ENCODE measurements at regions not wholly inside any gene's neighbourhood (a gene's known extent, or its start where the extent isn't known, plus 50 kb on each side); places are given as distances from the start of the nearest gene placed in this dataset.

- H3K4me3 ChIP-seq (ENCODE audit: low read length), result no peak overlapping the region
- no peak for DNase-seq (ENCODE audit: low read depth)
- TF ChIP-seq, protein P1, sequence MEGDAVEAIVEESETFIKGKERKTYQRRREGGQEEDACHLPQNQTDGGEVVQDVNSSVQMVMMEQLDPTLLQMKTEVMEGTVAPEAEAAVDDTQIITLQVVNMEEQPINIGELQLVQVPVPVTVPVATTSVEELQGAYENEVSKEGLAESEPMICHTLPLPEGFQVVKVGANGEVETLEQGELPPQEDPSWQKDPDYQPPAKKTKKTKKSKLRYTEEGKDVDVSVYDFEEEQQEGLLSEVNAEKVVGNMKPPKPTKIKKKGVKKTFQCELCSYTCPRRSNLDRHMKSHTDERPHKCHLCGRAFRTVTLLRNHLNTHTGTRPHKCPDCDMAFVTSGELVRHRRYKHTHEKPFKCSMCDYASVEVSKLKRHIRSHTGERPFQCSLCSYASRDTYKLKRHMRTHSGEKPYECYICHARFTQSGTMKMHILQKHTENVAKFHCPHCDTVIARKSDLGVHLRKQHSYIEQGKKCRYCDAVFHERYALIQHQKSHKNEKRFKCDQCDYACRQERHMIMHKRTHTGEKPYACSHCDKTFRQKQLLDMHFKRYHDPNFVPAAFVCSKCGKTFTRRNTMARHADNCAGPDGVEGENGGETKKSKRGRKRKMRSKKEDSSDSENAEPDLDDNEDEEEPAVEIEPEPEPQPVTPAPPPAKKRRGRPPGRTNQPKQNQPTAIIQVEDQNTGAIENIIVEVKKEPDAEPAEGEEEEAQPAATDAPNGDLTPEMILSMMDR (conservative IDR thresholded peaks at IDR 0.05; ENCODE audit: low read depth, low read length), result no peak
Observed at GRCh38 chr7:108997480-108997879, 427.8 kb downstream of the DNAJB9 start.

GRCh38 chr7:109003742-109004141 is 434.1 kb downstream of the DNAJB9 start:
- TF ChIP-seq, protein P1 (conservative IDR thresholded peaks at IDR 0.05; ENCODE audit: low read depth, low read length), result no peak
- H3K4me3 ChIP-seq (ENCODE audit: low read length), result no peak overlapping the region
- DNase-seq (ENCODE audit: low read depth), result peak; percentile 83

- TF ChIP-seq, protein P1 (conservative IDR thresholded peaks at IDR 0.05; ENCODE audit: low read depth, low read length), result no peak
- no peak for DNase-seq (ENCODE audit: low read depth)
Observed at GRCh38 chr7:109009636-109010035, 440.0 kb downstream of the DNAJB9 start.

GRCh38 chr7:109020251-109020650 is 450.6 kb downstream of the DNAJB9 start:
- TF ChIP-seq, protein P1 (conservative IDR thresholded peaks at IDR 0.05; ENCODE audit: low read depth, low read length), result no peak
- DNase-seq (ENCODE audit: low read depth), result no peak
- no peak overlapping the region for H3K4me3 ChIP-seq (ENCODE audit: low read length)

More at GRCh38 chr7:109009636-109010035, 440.0 kb downstream of the DNAJB9 start:
- H3K4me3 ChIP-seq (ENCODE audit: low read length), result no peak overlapping the region

DNA sequence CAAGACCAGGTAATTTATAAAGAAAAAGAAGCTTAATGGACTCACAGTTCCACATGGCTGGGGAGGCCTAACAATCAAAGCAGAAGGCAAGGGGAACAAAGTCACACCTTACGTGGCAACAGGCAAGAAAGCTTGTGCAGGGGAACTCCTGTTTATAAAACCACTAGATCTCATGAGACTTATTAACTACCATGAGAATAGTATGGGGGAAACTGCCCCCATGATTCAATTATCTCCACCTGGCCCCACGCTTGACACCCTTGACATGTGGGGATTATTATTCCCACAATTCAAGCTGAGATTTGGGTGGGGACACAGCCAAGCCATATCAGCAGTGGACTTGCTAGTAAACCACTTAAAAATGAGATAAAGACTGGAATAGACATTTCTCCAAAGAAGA is 451.7 kb downstream of the DNAJB9 start:
- H3K4me3 ChIP-seq (ENCODE audit: low read length), result no peak overlapping the region
- no peak for DNase-seq (ENCODE audit: low read depth)
- TF ChIP-seq, protein P1 (conservative IDR thresholded peaks at IDR 0.05; ENCODE audit: low read depth, low read length), result no peak

- TF ChIP-seq, protein P1 (conservative IDR thresholded peaks at IDR 0.05; ENCODE audit: low read depth, low read length), result no peak
Observed at GRCh38 chr7:109029866-109030265, 460.2 kb downstream of the DNAJB9 start.

DNA sequence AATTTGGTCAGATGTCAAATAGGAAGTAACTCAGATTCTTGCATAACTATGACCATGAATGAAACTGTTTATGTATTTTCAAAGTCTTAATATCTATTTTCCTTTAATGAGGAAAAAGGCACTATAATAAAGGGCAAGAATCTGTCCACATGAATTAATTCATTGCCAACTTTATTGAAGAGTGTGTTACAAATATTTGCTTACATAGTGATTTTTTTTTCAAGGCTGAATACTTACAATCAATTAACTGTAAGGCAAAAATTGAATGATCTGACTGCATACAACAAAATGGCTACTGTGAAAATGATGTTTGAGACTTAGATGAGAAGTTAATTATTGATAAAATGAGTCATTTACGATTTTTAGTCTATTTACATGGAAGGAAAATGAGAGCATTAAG is 475.0 kb downstream of the DNAJB9 start:
- no peak overlapping the region for H3K4me3 ChIP-seq (ENCODE audit: low read length)
- TF ChIP-seq, protein P1 (conservative IDR thresholded peaks at IDR 0.05; ENCODE audit: low read depth, low read length), result no peak
- no peak for DNase-seq (ENCODE audit: low read depth)

More at GRCh38 chr7:109029866-109030265, 460.2 kb downstream of the DNAJB9 start:
- no peak overlapping the region for H3K4me3 ChIP-seq (ENCODE audit: low read length)
- DNase-seq (ENCODE audit: low read depth), result peak; percentile 19
